ENCODE measurements at regions not wholly inside any gene's neighbourhood (a gene's known extent, or its start where the extent isn't known, plus 50 kb on each side); places are given as distances from the start of the nearest gene placed in this dataset.

GRCh38 chr18:47593744-47594472, 336.6 kb downstream of the SMAD2 start:
- no peak for DNase-seq

GRCh38 chr18:47591429-47591828, 339.0 kb downstream of the SMAD2 start:
- no peak for DNase-seq

GRCh38 chr18:47587587-47587986, 336.1 kb upstream of the SKOR2 start:
- DNase-seq = no peak

GRCh38 chr18:47586418-47587070, 335.1 kb upstream of the SKOR2 start:
- no peak for DNase-seq

GRCh38 chr18:47585914-47586313, 334.5 kb upstream of the SKOR2 start:
- DNase-seq = no peak

GRCh38 chr18:47585136-47585535, 333.7 kb upstream of the SKOR2 start:
- no peak for DNase-seq

- DNase-seq = no peak
Observed at GRCh38 chr18:47582093-47582492, 330.6 kb upstream of the SKOR2 start.

GRCh38 chr18:47577520-47577919, 326.1 kb upstream of the SKOR2 start:
- DNase-seq = no peak

- no peak for DNase-seq
Observed at GRCh38 chr18:47574966-47575365, 323.5 kb upstream of the SKOR2 start.

GRCh38 chr18:47571957-47572356, 320.5 kb upstream of the SKOR2 start:
- no peak for DNase-seq

- DNase-seq = no peak
Observed at GRCh38 chr18:47566809-47567208, 315.3 kb upstream of the SKOR2 start.

GRCh38 chr18:47560723-47561715, 309.6 kb upstream of the SKOR2 start:
- DNase-seq = no peak

GRCh38 chr18:47558110-47558750, 306.8 kb upstream of the SKOR2 start:
- DNase-seq = no peak

- no peak for DNase-seq
Observed at GRCh38 chr18:47557160-47557559, 305.7 kb upstream of the SKOR2 start.

GRCh38 chr18:47552783-47553182, 301.3 kb upstream of the SKOR2 start:
- DNase-seq = no peak

GRCh38 chr18:47550611-47551010, 299.2 kb upstream of the SKOR2 start:
- no peak for DNase-seq

GRCh38 chr18:47549021-47549540, 297.6 kb upstream of the SKOR2 start:
- no peak for DNase-seq

GRCh38 chr18:47547539-47548202, 296.2 kb upstream of the SKOR2 start:
- DNase-seq = no peak

GRCh38 chr18:47545613-47546012, 294.2 kb upstream of the SKOR2 start:
- DNase-seq = no peak

GRCh38 chr18:47543080-47543479, 291.6 kb upstream of the SKOR2 start:
- DNase-seq = no peak

- no peak for DNase-seq
Observed at GRCh38 chr18:47542551-47542950, 291.1 kb upstream of the SKOR2 start.

GRCh38 chr18:47531717-47532116, 280.3 kb upstream of the SKOR2 start:
- no peak for DNase-seq
